Endothelial cell of umbilical vein (primary cell): ENCODE measurements at regions not wholly inside any gene's neighbourhood (a gene's known extent, or its start where the extent isn't known, plus 50 kb on each side); places are given as distances from the start of the nearest gene placed in this dataset.

ENCODE experiments used
- BruUV-seq: library from RNA; stranded (reverse); fragments of 400-500 nt; replicated peaks from 2 replicates; lab custom pipeline; 2021; lab: Mats Ljungman, UMichigan
- CTCF ChIA-PET: fragments of 300-600, 350-600 bp; sonication (Branson Sonifier 250); formaldehyde crosslinking; loops from one replicate; lab custom pipeline; 2021; ENCODE audit warnings: antibody characterized with exemption, inconsistent platforms; lab: Charles Lee
- POLR2A ChIA-PET: fragments of 300-600, 350-600 bp; sonication (Branson Sonifier 250); formaldehyde crosslinking; loops from one replicate; lab custom pipeline; 2021; ENCODE audit warnings: antibody characterized with exemption, inconsistent platforms; lab: Charles Lee
- DNase-seq: peaks from one replicate; pipeline ENCODE4 v3.0.0-alpha.2; 2011; ENCODE audit warnings: low read depth, low spot score
- FAIRE-seq: peaks from 2 replicates; lab custom pipeline; 2011; peaks lifted over from hg19 to GRCh38; lab: Jason Lieb, UNC
- H2AFZ ChIP-seq: 2 replicates; pipeline ENCODE4 v1.6.0; 2012; ENCODE audit warnings: low read depth, low read length, control low read depth, inconsistent platforms
- H3K27ac ChIP-seq: 2 replicates; pipeline ENCODE4 v1.5.1; 2011; ENCODE audit warnings: low read depth, mild to moderate bottlenecking, control low read depth, low read length, moderate library complexity; ENCODE audit not compliant: insufficient read depth
- H3K27me3 ChIP-seq, 2 experiments: 2 replicates each; pipeline versions ENCODE4 v1.6.0 to v1.6.1; 2011; ENCODE audit warnings: low read length in 2 of 2, mixed read lengths in 1 of 2; ENCODE audit not compliant: control insufficient read depth in 2 of 2, insufficient read depth in 2 of 2
- H3K36me3 ChIP-seq, 2 experiments: 2 replicates in 1 of 2; 3 replicates in 1 of 2; pipeline ENCODE4 v1.5.1; 2011; ENCODE audit warnings: low read length in 2 of 2, mild to moderate bottlenecking in 1 of 2, moderate library complexity in 1 of 2; ENCODE audit not compliant: control insufficient read depth in 2 of 2, insufficient read depth in 2 of 2; ENCODE audit errors: extremely low read depth in 1 of 2
- H3K4me1 ChIP-seq: 3 replicates; pipeline ENCODE4 v1.5.1; 2011; ENCODE audit warnings: mild to moderate bottlenecking, low read length; ENCODE audit not compliant: control insufficient read depth, insufficient read depth; ENCODE audit errors: extremely low read depth
- H3K4me2 ChIP-seq: 2 replicates; pipeline ENCODE4 v1.6.1; 2011; ENCODE audit warnings: low read length, control low read depth, mixed read lengths; ENCODE audit not compliant: insufficient read depth
- H3K4me3 ChIP-seq, 3 experiments: fragments of 200-600 bp in 1 of 3; sonication (generic), shearing (Covaris generic) in 1 of 3; replicated peaks in 1 of 3; 2 replicates each; pipeline ENCODE4 v1.5.1; 2011 to 2016; ENCODE audit warnings: control low read depth in 3 of 3, low read length in 3 of 3, mild to moderate bottlenecking in 2 of 3, inconsistent platforms in 1 of 3, low read depth in 1 of 3, moderate library complexity in 1 of 3; ENCODE audit not compliant: insufficient read depth in 1 of 3
- H3K79me2 ChIP-seq: 2 replicates; pipeline ENCODE4 v1.6.0; 2012; ENCODE audit warnings: low read length, inconsistent platforms; ENCODE audit not compliant: control insufficient read depth, insufficient read depth
- H3K9ac ChIP-seq: replicated peaks from 2 replicates; pipeline ENCODE3; 2011; ENCODE audit warnings: low read length, control low read depth; ENCODE audit not compliant: insufficient read depth; ENCODE audit errors: extremely low read depth
- H3K9me1 ChIP-seq: replicated peaks from 3 replicates; pipeline ENCODE4 v1.6.0; 2011; ENCODE audit warnings: mild to moderate bottlenecking, low read length; ENCODE audit not compliant: control insufficient read depth, insufficient read depth; ENCODE audit errors: extremely low read depth
- H3K9me3 ChIP-seq: replicated peaks from 2 replicates; pipeline ENCODE4 v1.5.1; 2012; ENCODE audit warnings: low read length, inconsistent platforms; ENCODE audit not compliant: control insufficient read depth, insufficient read depth
- H4K20me1 ChIP-seq: replicated peaks from 2 replicates; pipeline ENCODE3; 2011; ENCODE audit warnings: mild to moderate bottlenecking, low read length; ENCODE audit not compliant: control insufficient read depth, insufficient read depth; ENCODE audit errors: extremely low read depth
- EZH2 ChIP-seq: IDR thresholded peaks from 2 replicates; pipeline ENCODE4 v1.6.1; 2012; ENCODE audit warnings: borderline replicate concordance, low read depth, mild to moderate bottlenecking, moderate library complexity, low read length, inconsistent platforms; ENCODE audit not compliant: severe bottlenecking
- FOS ChIP-seq: IDR thresholded peaks from 2 replicates; pipeline ENCODE4 v1.6.1; 2011; ENCODE audit warnings: mild to moderate bottlenecking, low read length, moderate library complexity, borderline replicate concordance; ENCODE audit not compliant: insufficient read depth
- GATA2 ChIP-seq: IDR thresholded peaks from 2 replicates; pipeline ENCODE4 v1.7.0; 2011; ENCODE audit warnings: low read depth, mild to moderate bottlenecking, moderate library complexity, mixed read lengths, low read length; ENCODE audit not compliant: insufficient read length, insufficient read depth
- JUN ChIP-seq: IDR thresholded peaks from 2 replicates; pipeline ENCODE4 v1.6.1; 2011; ENCODE audit warnings: borderline replicate concordance, low read depth; ENCODE audit not compliant: insufficient read length, insufficient read depth
- MYC ChIP-seq: IDR thresholded peaks from one replicate; pipeline ENCODE4 v1.6.1; 2011; ENCODE audit warnings: mild to moderate bottlenecking, low read depth, low read length
- POLR2A ChIP-seq: IDR thresholded peaks from 2 replicates; pipeline ENCODE4 v1.6.1; 2012; ENCODE audit warnings: low read depth, mild to moderate bottlenecking, control low read depth, low read length
- POLR2AphosphoS5 ChIP-seq: IDR thresholded peaks from 2 replicates; pipeline ENCODE4 v1.6.1; 2012; ENCODE audit warnings: low read depth, mild to moderate bottlenecking, control low read depth, low read length, moderate library complexity; ENCODE audit not compliant: insufficient read depth
- dilution Hi-C: fragments of 300-500 bp; cut with MboI; formaldehyde crosslinking; loops from one replicate; pipeline ENCODE4 v1.15.0; 2019; ENCODE audit warnings: low sequenced_read_pairs; ENCODE audit not compliant: extremely low pct_ligation_motif_present
- intact Hi-C: fragments of 100-400 bp; cut with micrococcal nuclease; formaldehyde crosslinking; loops from one replicate; pipeline ENCODE4 v1.10.0; 2022
- TF ChIP-seq, protein P1 (sequence below), 2 donors: IDR thresholded peaks; 1 replicate in 1 of 2; 2 replicates in 1 of 2; pipeline ENCODE4 v1.5.1; 2011; ENCODE audit warnings: low read length in 2 of 2, mild to moderate bottlenecking in 2 of 2, moderate library complexity in 2 of 2, control low read depth in 1 of 2, inconsistent platforms in 1 of 2, low read depth in 1 of 2; ENCODE audit not compliant: insufficient read depth in 1 of 2; ENCODE audit errors: extremely low read depth in 1 of 2
- TF ChIP-seq, protein P2 (sequence below): IDR thresholded peaks from 2 replicates; pipeline ENCODE4 v1.6.1; 2011; ENCODE audit not compliant: insufficient read depth, insufficient read length

- CTCF ChIA-PET, result no interaction called here
- H3K36me3 ChIP-seq, result no peaks in the 10 kb centered on the region
- no peak overlapping the region for H2AFZ ChIP-seq
- H3K9ac ChIP-seq, result no peak overlapping the region
- DNase-seq (no peak), FAIRE-seq (no peak)
- no peaks in the 10 kb centered on the region for H4K20me1 ChIP-seq
- dilution Hi-C loops, result no loop called here
- POLR2A ChIA-PET, result no interaction called here
- H3K4me2 ChIP-seq, result no peak overlapping the region
- H3K4me3 ChIP-seq, result no peak overlapping the region
- no peak for TF ChIP-seq POLR2AphosphoS5
- H3K9me3 ChIP-seq, result no peaks in the 10 kb centered on the region
- no peak overlapping the region for H3K27ac ChIP-seq
- intact Hi-C loops, result no loop called here
- H3K9me1 ChIP-seq, result no peaks in the 10 kb centered on the region
- H3K27me3 ChIP-seq, result no peaks in the 10 kb centered on the region
- no peaks in the 10 kb centered on the region for H3K4me1 ChIP-seq
- no peaks in the 10 kb centered on the region for H3K79me2 ChIP-seq
- no TSS peak for BruUV-seq
These were observed 600.2 kb downstream of the TRHDE start for GRCh38 chr12:72872238-72872887.

DNA sequence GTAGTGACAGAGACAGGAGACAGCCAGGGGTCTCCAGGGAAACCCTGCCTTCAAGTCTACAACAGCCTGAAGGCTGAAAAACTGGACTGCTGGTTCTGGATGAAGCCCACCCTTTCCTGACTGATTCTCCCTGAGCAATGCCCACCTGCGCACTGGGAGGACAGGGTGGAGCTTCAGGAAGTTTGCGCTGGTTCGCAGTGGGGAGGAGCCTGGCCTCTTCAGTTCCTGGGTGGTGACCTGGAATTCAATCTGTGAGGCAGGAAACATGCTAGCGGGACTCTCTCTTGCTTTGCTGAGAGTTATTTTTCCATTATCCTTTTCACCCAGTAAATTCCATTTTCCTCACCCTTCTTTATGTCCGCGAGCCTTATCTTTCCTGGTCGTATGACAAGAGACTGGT is 600.8 kb downstream of the TRHDE start:
- FAIRE-seq (no peak), DNase-seq (no peak)
- Histone ChIP-seq H3K9ac (no peak overlapping the region), H3K4me1 (no peaks in the 10 kb centered on the region), H2AFZ (no peak overlapping the region), H3K4me3 (no peak overlapping the region), H4K20me1 (no peaks in the 10 kb centered on the region), H3K36me3 (no peaks in the 10 kb centered on the region), H3K27me3 (no peaks in the 10 kb centered on the region), H3K27ac (no peak overlapping the region), H3K9me3 (no peaks in the 10 kb centered on the region), H3K79me2 (no peaks in the 10 kb centered on the region), H3K9me1 (no peaks in the 10 kb centered on the region), H3K4me2 (no peak overlapping the region)
- dilution Hi-C loops, result no loop called here
- intact Hi-C loops, result no loop called here
- CTCF ChIA-PET, result no interaction called here
- TF ChIP-seq, protein P1, sequence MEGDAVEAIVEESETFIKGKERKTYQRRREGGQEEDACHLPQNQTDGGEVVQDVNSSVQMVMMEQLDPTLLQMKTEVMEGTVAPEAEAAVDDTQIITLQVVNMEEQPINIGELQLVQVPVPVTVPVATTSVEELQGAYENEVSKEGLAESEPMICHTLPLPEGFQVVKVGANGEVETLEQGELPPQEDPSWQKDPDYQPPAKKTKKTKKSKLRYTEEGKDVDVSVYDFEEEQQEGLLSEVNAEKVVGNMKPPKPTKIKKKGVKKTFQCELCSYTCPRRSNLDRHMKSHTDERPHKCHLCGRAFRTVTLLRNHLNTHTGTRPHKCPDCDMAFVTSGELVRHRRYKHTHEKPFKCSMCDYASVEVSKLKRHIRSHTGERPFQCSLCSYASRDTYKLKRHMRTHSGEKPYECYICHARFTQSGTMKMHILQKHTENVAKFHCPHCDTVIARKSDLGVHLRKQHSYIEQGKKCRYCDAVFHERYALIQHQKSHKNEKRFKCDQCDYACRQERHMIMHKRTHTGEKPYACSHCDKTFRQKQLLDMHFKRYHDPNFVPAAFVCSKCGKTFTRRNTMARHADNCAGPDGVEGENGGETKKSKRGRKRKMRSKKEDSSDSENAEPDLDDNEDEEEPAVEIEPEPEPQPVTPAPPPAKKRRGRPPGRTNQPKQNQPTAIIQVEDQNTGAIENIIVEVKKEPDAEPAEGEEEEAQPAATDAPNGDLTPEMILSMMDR (IDR thresholded peaks at IDR 0.05; ENCODE audit: extremely low read depth in 1 of 2, insufficient read depth in 1 of 2, low read depth in 1 of 2, low read length in 2 of 2), result no peak
- no peak for TF ChIP-seq MYC
- no peak for TF ChIP-seq EZH2
- no peak for TF ChIP-seq POLR2AphosphoS5
- TF ChIP-seq JUN, result no peak
- TF ChIP-seq POLR2A, result no peak
- TF ChIP-seq, protein P2, sequence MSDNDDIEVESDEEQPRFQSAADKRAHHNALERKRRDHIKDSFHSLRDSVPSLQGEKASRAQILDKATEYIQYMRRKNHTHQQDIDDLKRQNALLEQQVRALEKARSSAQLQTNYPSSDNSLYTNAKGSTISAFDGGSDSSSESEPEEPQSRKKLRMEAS, result no peak
- TF ChIP-seq FOS, result no peak
- TF ChIP-seq GATA2, result no peak
- POLR2A ChIA-PET, result no interaction called here
- BruUV-seq, result no TSS peak
